Heart left ventricle (tissue), 13 donors: ENCODE measurements at regions not wholly inside any gene's neighbourhood (a gene's known extent, or its start where the extent isn't known, plus 50 kb on each side); places are given as distances from the start of the nearest gene placed in this dataset.

Experiments used
- POLR2A ChIP-seq, 2 donors: fragments of 450-650 bp; IDR thresholded peaks; one replicate each; pipeline ENCODE4 v1.6.1; 2017; ENCODE audit warnings: antibody characterized with exemption in 2 of 2, mild to moderate bottlenecking in 2 of 2, moderate library complexity in 2 of 2
- TF ChIP-seq, protein P1 (sequence below), 12 donors: fragments of 200-600 bp; sonication (generic) in 4 of 12; IDR thresholded peaks; one replicate each; pipeline versions ENCODE4 v1.5.0 to v1.8.0; 2018 to 2022; ENCODE audit warnings: antibody characterized with exemption in 12 of 12, mild to moderate bottlenecking in 5 of 12
- donor health status: ischemic (EF 13 %, LVEDD 7.1; RV severe dilation, severe dysfunction).
- donor health status: DM: no; HTN: yes; CAD: no.
- donor health status: DM: no; HTN: no; CAD: no.
- donor health status: ischemic (EF 25% LVEDD 6.9; RV normal size, moderate dysfunction).
- donor health status: ischemic (EF 25% LVEDD 5.7; RV mildly dilated, moderate dysfunction).
- donor health status: ischemic (EF 35%, LVEDD 5.7; RV mildly dilated, moderate dysfunction).
- donor health status: nonischemic (EF 11% LVEDD 7.7; RV severe dilation, severe dysfunction).
- donor health status: DM: yes; HTN: yes; CAD: no.
- donor health status: PGD.
- donor health status: ischemic (EF 29% LVEDD 5.4; RV normal size, mild dysfunction).
- donor health status: nonischemic (EF 23%, LVEDD 6.1; RV moderate dilation, normal function).

DNA sequence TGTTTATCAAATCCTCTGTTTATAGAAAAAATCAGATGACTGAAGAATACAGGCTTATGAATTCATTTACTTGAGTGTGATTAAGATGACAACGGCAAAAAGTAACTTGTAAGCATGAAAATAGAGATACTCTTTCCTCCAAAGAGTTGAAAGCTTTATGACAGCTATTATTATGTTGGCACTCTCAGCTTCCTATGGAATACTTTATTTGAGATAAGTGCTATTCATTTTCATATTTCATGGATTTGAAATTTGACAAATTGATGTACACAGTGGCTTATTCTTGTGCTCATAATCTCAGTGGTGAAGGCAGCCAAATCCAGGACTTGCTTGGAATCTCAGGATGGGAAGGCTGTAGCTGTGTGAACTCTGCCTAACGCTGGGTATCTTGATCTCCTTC lies 991.6 kb downstream of the GALC start:
- TF ChIP-seq, protein P1, sequence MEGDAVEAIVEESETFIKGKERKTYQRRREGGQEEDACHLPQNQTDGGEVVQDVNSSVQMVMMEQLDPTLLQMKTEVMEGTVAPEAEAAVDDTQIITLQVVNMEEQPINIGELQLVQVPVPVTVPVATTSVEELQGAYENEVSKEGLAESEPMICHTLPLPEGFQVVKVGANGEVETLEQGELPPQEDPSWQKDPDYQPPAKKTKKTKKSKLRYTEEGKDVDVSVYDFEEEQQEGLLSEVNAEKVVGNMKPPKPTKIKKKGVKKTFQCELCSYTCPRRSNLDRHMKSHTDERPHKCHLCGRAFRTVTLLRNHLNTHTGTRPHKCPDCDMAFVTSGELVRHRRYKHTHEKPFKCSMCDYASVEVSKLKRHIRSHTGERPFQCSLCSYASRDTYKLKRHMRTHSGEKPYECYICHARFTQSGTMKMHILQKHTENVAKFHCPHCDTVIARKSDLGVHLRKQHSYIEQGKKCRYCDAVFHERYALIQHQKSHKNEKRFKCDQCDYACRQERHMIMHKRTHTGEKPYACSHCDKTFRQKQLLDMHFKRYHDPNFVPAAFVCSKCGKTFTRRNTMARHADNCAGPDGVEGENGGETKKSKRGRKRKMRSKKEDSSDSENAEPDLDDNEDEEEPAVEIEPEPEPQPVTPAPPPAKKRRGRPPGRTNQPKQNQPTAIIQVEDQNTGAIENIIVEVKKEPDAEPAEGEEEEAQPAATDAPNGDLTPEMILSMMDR (IDR thresholded peaks at IDR 0.05) = no peak
- no peak for TF ChIP-seq POLR2A (IDR thresholded peaks at IDR 0.05)
